Neural cell (in vitro differentiated cells): ENCODE measurements at regions not wholly inside any gene's neighbourhood (a gene's known extent, or its start where the extent isn't known, plus 50 kb on each side); places are given as distances from the start of the nearest gene placed in this dataset.

Source experiments
- EP300 ChIP-seq: fragments of 450-650 bp; conservative IDR thresholded peaks from 2 replicates; pipeline ENCODE4 v1.6.1; 2014; ENCODE audit warnings: antibody characterized with exemption, mild to moderate bottlenecking, moderate library complexity; ENCODE audit not compliant: poor library complexity, severe bottlenecking
- EZH2 ChIP-seq: fragments of 200-600, 300-800 bp; shearing (Covaris generic), sonication (generic); IDR thresholded peaks from 2 replicates; pipeline ENCODE4 v1.6.1; 2014; ENCODE audit warnings: antibody characterized with exemption, low read length, borderline replicate concordance, mild to moderate bottlenecking; ENCODE audit not compliant: insufficient read depth, poor library complexity, severe bottlenecking
- POLR2AphosphoS5 ChIP-seq: IDR thresholded peaks from 2 replicates; pipeline ENCODE4 v1.6.1; 2012
- TAF1 ChIP-seq: IDR thresholded peaks from 2 replicates; pipeline ENCODE4 v1.6.1; 2012; ENCODE audit warnings: low read depth
- TF ChIP-seq, protein P1 (sequence below): fragments of 450-650 bp; IDR thresholded peaks from 2 replicates; pipeline ENCODE4 v1.5.1; 2014; ENCODE audit warnings: antibody characterized with exemption, mild to moderate bottlenecking, moderate library complexity; ENCODE audit not compliant: poor library complexity, severe bottlenecking
- TF ChIP-seq, protein P2 (sequence below): IDR thresholded peaks from 2 replicates; pipeline ENCODE4 v1.6.1; 2012; ENCODE audit warnings: borderline replicate concordance

DNA sequence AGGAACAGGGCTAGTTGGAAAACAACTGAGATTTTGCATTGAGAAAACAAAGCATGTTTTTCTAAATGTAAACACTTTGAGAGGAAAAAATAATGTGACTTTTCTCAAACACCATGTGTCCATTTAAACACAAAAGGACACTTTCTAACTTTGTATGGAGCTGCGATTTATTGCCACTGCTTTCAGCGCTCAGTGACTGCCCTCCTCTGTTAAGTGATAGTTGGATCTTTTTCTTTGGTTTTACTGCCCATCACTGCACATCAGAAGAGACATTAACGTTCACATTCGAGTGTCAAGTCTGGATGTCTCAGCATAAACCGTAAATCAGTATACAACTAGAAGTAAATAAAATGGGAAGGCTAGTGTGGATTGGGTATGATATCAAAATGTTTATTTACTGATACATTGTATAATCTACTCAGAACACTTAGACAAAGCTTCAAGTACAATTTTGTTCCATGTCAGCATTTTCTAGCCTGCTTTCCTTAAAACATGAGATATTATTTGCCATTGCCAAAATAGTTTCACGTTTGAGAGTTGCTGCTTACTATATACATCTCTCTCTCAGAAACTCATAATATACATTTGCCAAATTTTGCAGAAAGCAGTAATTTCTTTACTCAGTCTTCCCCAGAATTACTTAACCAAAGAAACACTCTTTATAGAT lies 237.6 kb downstream of the IKZF2 start:
- TF ChIP-seq, protein P1, sequence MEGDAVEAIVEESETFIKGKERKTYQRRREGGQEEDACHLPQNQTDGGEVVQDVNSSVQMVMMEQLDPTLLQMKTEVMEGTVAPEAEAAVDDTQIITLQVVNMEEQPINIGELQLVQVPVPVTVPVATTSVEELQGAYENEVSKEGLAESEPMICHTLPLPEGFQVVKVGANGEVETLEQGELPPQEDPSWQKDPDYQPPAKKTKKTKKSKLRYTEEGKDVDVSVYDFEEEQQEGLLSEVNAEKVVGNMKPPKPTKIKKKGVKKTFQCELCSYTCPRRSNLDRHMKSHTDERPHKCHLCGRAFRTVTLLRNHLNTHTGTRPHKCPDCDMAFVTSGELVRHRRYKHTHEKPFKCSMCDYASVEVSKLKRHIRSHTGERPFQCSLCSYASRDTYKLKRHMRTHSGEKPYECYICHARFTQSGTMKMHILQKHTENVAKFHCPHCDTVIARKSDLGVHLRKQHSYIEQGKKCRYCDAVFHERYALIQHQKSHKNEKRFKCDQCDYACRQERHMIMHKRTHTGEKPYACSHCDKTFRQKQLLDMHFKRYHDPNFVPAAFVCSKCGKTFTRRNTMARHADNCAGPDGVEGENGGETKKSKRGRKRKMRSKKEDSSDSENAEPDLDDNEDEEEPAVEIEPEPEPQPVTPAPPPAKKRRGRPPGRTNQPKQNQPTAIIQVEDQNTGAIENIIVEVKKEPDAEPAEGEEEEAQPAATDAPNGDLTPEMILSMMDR: no peak
- TF ChIP-seq, protein P2, sequence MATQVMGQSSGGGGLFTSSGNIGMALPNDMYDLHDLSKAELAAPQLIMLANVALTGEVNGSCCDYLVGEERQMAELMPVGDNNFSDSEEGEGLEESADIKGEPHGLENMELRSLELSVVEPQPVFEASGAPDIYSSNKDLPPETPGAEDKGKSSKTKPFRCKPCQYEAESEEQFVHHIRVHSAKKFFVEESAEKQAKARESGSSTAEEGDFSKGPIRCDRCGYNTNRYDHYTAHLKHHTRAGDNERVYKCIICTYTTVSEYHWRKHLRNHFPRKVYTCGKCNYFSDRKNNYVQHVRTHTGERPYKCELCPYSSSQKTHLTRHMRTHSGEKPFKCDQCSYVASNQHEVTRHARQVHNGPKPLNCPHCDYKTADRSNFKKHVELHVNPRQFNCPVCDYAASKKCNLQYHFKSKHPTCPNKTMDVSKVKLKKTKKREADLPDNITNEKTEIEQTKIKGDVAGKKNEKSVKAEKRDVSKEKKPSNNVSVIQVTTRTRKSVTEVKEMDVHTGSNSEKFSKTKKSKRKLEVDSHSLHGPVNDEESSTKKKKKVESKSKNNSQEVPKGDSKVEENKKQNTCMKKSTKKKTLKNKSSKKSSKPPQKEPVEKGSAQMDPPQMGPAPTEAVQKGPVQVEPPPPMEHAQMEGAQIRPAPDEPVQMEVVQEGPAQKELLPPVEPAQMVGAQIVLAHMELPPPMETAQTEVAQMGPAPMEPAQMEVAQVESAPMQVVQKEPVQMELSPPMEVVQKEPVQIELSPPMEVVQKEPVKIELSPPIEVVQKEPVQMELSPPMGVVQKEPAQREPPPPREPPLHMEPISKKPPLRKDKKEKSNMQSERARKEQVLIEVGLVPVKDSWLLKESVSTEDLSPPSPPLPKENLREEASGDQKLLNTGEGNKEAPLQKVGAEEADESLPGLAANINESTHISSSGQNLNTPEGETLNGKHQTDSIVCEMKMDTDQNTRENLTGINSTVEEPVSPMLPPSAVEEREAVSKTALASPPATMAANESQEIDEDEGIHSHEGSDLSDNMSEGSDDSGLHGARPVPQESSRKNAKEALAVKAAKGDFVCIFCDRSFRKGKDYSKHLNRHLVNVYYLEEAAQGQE: no peak
- no peak for TF ChIP-seq POLR2AphosphoS5
- no peak for TF ChIP-seq TAF1
- TF ChIP-seq EZH2: no peak
- TF ChIP-seq EP300: no peak
